ENCODE measurements at regions not wholly inside any gene's neighbourhood (a gene's known extent, or its start where the extent isn't known, plus 50 kb on each side); places are given as distances from the start of the nearest gene placed in this dataset.

- no peak for DNase-seq
- Mint-ChIP-seq H3K27me3 (no peaks in the 10 kb centered on the region), H3K9me3 (no peaks in the 10 kb centered on the region), H3K4me1 (no peaks in the 10 kb centered on the region), H3K36me3 (no peaks in the 10 kb centered on the region), H3K4me3 (no peak overlapping the region), H3K27ac (no peak overlapping the region)
- CTCF ChIA-PET: no interaction called here
Observed at GRCh38 chr2:12577091-12577490, 139.6 kb upstream of the TRIB2 start.

GRCh38 chr2:12577567-12578253 lies 139.0 kb upstream of the TRIB2 start:
- Mint-ChIP-seq H3K4me1 (no peaks in the 10 kb centered on the region), H3K9me3 (no peaks in the 10 kb centered on the region)
- CTCF ChIA-PET: no interaction called here

GRCh38 chr2:12579018-12579417 lies 137.7 kb upstream of the TRIB2 start:
- Mint-ChIP-seq H3K4me1 (no peaks in the 10 kb centered on the region), H3K36me3 (peaks cover 2% of the 10 kb centered on the region), H3K9me3 (no peaks in the 10 kb centered on the region), H3K27me3 (no peaks in the 10 kb centered on the region), H3K27ac (no peak overlapping the region), H3K4me3 (no peak overlapping the region)
- CTCF ChIA-PET: interaction anchor here (1.2 kb wide), 1 partner anchor 16 kb away, joined by 3 read pairs; no protein-coding TSS in a partner anchor
- DNase-seq: no peak

More at GRCh38 chr2:12577567-12578253, 139.0 kb upstream of the TRIB2 start:
- H3K27me3 Mint-ChIP-seq: no peaks in the 10 kb centered on the region
- no peak for DNase-seq
- H3K27ac Mint-ChIP-seq: no peak overlapping the region
- no peak overlapping the region for H3K4me3 Mint-ChIP-seq
- no peaks in the 10 kb centered on the region for H3K36me3 Mint-ChIP-seq

GRCh38 chr2:12584338-12584737 lies 132.4 kb upstream of the TRIB2 start:
- Mint-ChIP-seq H3K9me3 (peaks cover 8% of the 10 kb centered on the region), H3K4me1 (peaks cover 25% of the 10 kb centered on the region), H3K27me3 (no peaks in the 10 kb centered on the region), H3K27ac (no peak overlapping the region), H3K36me3 (peaks cover 3% of the 10 kb centered on the region), H3K4me3 (no peak overlapping the region)
- DNase-seq: no peak
- CTCF ChIA-PET: no interaction called here

GRCh38 chr2:12585784-12586183 lies 131.0 kb upstream of the TRIB2 start:
- Mint-ChIP-seq H3K9me3 (peaks cover 8% of the 10 kb centered on the region), H3K36me3 (peaks cover 3% of the 10 kb centered on the region), H3K4me1 (peaks cover 33% of the 10 kb centered on the region), H3K27ac (no peak overlapping the region), H3K27me3 (no peaks in the 10 kb centered on the region), H3K4me3 (no peak overlapping the region)
- CTCF ChIA-PET: interaction anchor here (0.6 to 1.1 kb wide), 3 partner anchors 132 to 614 kb away, joined by 3 to 6 read pairs (median 3); no protein-coding TSS in a partner anchor
- DNase-seq: no peak

GRCh38 chr2:12587228-12587627 lies 129.5 kb upstream of the TRIB2 start:
- peaks cover 8% of the 10 kb centered on the region for H3K9me3 Mint-ChIP-seq
- no peak overlapping the region for H3K27ac Mint-ChIP-seq
- H3K36me3 Mint-ChIP-seq: peaks cover 3% of the 10 kb centered on the region
- DNase-seq: no peak
- H3K27me3 Mint-ChIP-seq: no peaks in the 10 kb centered on the region
- no peak overlapping the region for H3K4me3 Mint-ChIP-seq
- CTCF ChIA-PET: no interaction called here
- H3K4me1 Mint-ChIP-seq: peaks cover 33% of the 10 kb centered on the region

GRCh38 chr2:12587729-12588522 lies 128.8 kb upstream of the TRIB2 start:
- H3K27me3 Mint-ChIP-seq: no peaks in the 10 kb centered on the region
- peaks cover 3% of the 10 kb centered on the region for H3K36me3 Mint-ChIP-seq
- CTCF ChIA-PET: no interaction called here
- H3K27ac Mint-ChIP-seq: no peak overlapping the region
- no peak overlapping the region for H3K4me3 Mint-ChIP-seq
- peaks cover 33% of the 10 kb centered on the region for H3K4me1 Mint-ChIP-seq
- DNase-seq: no peak
- H3K9me3 Mint-ChIP-seq: peaks cover 8% of the 10 kb centered on the region

GRCh38 chr2:12588986-12589385 lies 127.8 kb upstream of the TRIB2 start:
- no peak for DNase-seq
- Mint-ChIP-seq H3K27ac (no peak overlapping the region), H3K4me3 (no peak overlapping the region), H3K9me3 (peaks cover 8% of the 10 kb centered on the region), H3K27me3 (no peaks in the 10 kb centered on the region), H3K36me3 (peaks cover 2% of the 10 kb centered on the region), H3K4me1 (peaks cover 33% of the 10 kb centered on the region)
- CTCF ChIA-PET: no interaction called here

- peaks cover 33% of the 10 kb centered on the region for H3K4me1 Mint-ChIP-seq
- no peak for DNase-seq
- peaks cover 2% of the 10 kb centered on the region for H3K36me3 Mint-ChIP-seq
- no peaks in the 10 kb centered on the region for H3K27me3 Mint-ChIP-seq
- H3K4me3 Mint-ChIP-seq: no peak overlapping the region
- CTCF ChIA-PET: no interaction called here
- peaks cover 11% of the 10 kb centered on the region for H3K9me3 Mint-ChIP-seq
- no peak overlapping the region for H3K27ac Mint-ChIP-seq
Observed at GRCh38 chr2:12589802-12590320, 126.9 kb upstream of the TRIB2 start.

GRCh38 chr2:12592296-12592695 lies 124.4 kb upstream of the TRIB2 start:
- Mint-ChIP-seq H3K9me3 (peaks cover 14% of the 10 kb centered on the region), H3K27ac (no peak overlapping the region), H3K4me3 (no peak overlapping the region), H3K27me3 (no peaks in the 10 kb centered on the region), H3K4me1 (peaks cover 29% of the 10 kb centered on the region), H3K36me3 (peaks cover 2% of the 10 kb centered on the region)
- CTCF ChIA-PET: no interaction called here
- no peak for DNase-seq

GRCh38 chr2:12594590-12594989 lies 122.1 kb upstream of the TRIB2 start:
- H3K36me3 Mint-ChIP-seq: no peaks in the 10 kb centered on the region
- CTCF ChIA-PET: no interaction called here
- H3K4me1 Mint-ChIP-seq: peaks cover 6% of the 10 kb centered on the region
- H3K4me3 Mint-ChIP-seq: no peak overlapping the region
- H3K27me3 Mint-ChIP-seq: no peaks in the 10 kb centered on the region
- H3K27ac Mint-ChIP-seq: no peak overlapping the region
- DNase-seq: no peak
- peaks cover 7% of the 10 kb centered on the region for H3K9me3 Mint-ChIP-seq

- no peaks in the 10 kb centered on the region for H3K4me1 Mint-ChIP-seq
- no peak overlapping the region for H3K4me3 Mint-ChIP-seq
- no peak overlapping the region for H3K27ac Mint-ChIP-seq
- CTCF ChIA-PET: no interaction called here
- H3K9me3 Mint-ChIP-seq: peaks cover 7% of the 10 kb centered on the region
- DNase-seq: no peak
- H3K27me3 Mint-ChIP-seq: peaks cover 2% of the 10 kb centered on the region
- H3K36me3 Mint-ChIP-seq: peaks cover 6% of the 10 kb centered on the region
Observed at GRCh38 chr2:12596771-12597170, 120.0 kb upstream of the TRIB2 start.

GRCh38 chr2:12597610-12598009 lies 119.1 kb upstream of the TRIB2 start:
- DNase-seq: no peak
- no peak overlapping the region for H3K4me3 Mint-ChIP-seq
- peaks cover 10% of the 10 kb centered on the region for H3K9me3 Mint-ChIP-seq
- H3K36me3 Mint-ChIP-seq: peaks cover 8% of the 10 kb centered on the region
- CTCF ChIA-PET: no interaction called here
- H3K27ac Mint-ChIP-seq: no peak overlapping the region
- no peaks in the 10 kb centered on the region for H3K4me1 Mint-ChIP-seq
- peaks cover 4% of the 10 kb centered on the region for H3K27me3 Mint-ChIP-seq

GRCh38 chr2:12602661-12603060 lies 114.1 kb upstream of the TRIB2 start:
- Mint-ChIP-seq H3K9me3 (peaks cover 3% of the 10 kb centered on the region), H3K27ac (no peak overlapping the region), H3K4me1 (peaks cover 8% of the 10 kb centered on the region), H3K36me3 (peaks cover 14% of the 10 kb centered on the region), H3K4me3 (no peak overlapping the region), H3K27me3 (peaks cover 4% of the 10 kb centered on the region)
- DNase-seq: no peak
- CTCF ChIA-PET: no interaction called here

- Mint-ChIP-seq H3K9me3 (peaks cover 4% of the 10 kb centered on the region), H3K36me3 (peaks cover 14% of the 10 kb centered on the region), H3K4me1 (peaks cover 11% of the 10 kb centered on the region), H3K27ac (no peak overlapping the region), H3K27me3 (peaks cover 4% of the 10 kb centered on the region), H3K4me3 (no peak overlapping the region)
- no peak for DNase-seq
- CTCF ChIA-PET: no interaction called here
Observed at GRCh38 chr2:12603781-12604295, 112.9 kb upstream of the TRIB2 start.
